Neural crest cell (in vitro differentiated cells): ENCODE measurements at regions not wholly inside any gene's neighbourhood (a gene's known extent, or its start where the extent isn't known, plus 50 kb on each side); places are given as distances from the start of the nearest gene placed in this dataset.
"Not testable (repeated sequence)": the region's sequence is repeated elsewhere in the genome, so short reads cannot be mapped to it uniquely, and the experiment has no call there.

ENCODE experiments used
- DNase-seq: peaks from one replicate; pipeline ENCODE4 v3.0.0; 2021; ENCODE audit warnings: low read depth, mixed read lengths, low spot score
- H3K27ac Mint-ChIP-seq: one replicate; pipeline ENCODE4 v1.8.0; 2021; ENCODE audit warnings: mild to moderate bottlenecking, mixed read lengths; ENCODE audit not compliant: unreplicated experiment
- H3K27me3 Mint-ChIP-seq: 2 replicates; pipeline ENCODE4 v1.8.0; 2021; ENCODE audit warnings: low read depth, mild to moderate bottlenecking, mixed read lengths
- H3K36me3 Mint-ChIP-seq: 2 replicates; pipeline ENCODE4 v1.8.0; 2021; ENCODE audit warnings: low read depth, mild to moderate bottlenecking, mixed read lengths
- H3K4me1 Mint-ChIP-seq: 2 replicates; pipeline ENCODE4 v1.8.0; 2021; ENCODE audit warnings: mixed read lengths
- H3K4me3 Mint-ChIP-seq: one replicate; pipeline ENCODE4 v1.8.0; 2021; ENCODE audit warnings: mild to moderate bottlenecking, mixed read lengths
- H3K9me3 Mint-ChIP-seq: 2 replicates; pipeline ENCODE4 v1.8.0; 2021; ENCODE audit warnings: mixed read lengths
- TF ChIP-seq, protein P1 (sequence below): fragments of 200-600 bp; sonication (generic); conservative IDR thresholded peaks from 2 replicates; pipeline ENCODE4 v1.5.0; 2021; ENCODE audit warnings: antibody characterized with exemption, mild to moderate bottlenecking

DNA sequence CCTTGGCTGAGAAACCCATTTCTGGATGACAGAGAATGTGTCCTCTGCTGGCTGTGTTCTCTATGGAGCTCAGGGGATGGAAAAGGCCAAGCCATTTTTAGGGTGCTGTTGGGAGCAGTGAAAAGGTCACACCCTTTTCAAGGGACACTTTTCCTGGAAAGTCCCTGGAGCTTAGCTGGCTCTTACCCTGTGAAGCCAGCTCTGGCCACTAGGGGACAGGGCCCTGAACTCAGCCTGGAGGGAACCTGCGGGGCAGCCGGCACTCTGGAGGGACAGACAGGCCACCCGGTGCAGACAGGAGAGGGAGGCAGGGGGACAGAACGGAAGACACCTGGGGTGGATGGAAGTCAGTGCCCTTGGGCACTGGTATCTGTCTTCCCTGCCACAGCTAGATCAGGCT, 95.3 kb upstream of the ZSCAN2 start:
- not testable (repeated sequence) for H3K27me3 Mint-ChIP-seq, DNase-seq, H3K4me1 Mint-ChIP-seq, H3K36me3 Mint-ChIP-seq, H3K9me3 Mint-ChIP-seq, H3K27ac Mint-ChIP-seq, H3K4me3 Mint-ChIP-seq
- TF ChIP-seq, protein P1, sequence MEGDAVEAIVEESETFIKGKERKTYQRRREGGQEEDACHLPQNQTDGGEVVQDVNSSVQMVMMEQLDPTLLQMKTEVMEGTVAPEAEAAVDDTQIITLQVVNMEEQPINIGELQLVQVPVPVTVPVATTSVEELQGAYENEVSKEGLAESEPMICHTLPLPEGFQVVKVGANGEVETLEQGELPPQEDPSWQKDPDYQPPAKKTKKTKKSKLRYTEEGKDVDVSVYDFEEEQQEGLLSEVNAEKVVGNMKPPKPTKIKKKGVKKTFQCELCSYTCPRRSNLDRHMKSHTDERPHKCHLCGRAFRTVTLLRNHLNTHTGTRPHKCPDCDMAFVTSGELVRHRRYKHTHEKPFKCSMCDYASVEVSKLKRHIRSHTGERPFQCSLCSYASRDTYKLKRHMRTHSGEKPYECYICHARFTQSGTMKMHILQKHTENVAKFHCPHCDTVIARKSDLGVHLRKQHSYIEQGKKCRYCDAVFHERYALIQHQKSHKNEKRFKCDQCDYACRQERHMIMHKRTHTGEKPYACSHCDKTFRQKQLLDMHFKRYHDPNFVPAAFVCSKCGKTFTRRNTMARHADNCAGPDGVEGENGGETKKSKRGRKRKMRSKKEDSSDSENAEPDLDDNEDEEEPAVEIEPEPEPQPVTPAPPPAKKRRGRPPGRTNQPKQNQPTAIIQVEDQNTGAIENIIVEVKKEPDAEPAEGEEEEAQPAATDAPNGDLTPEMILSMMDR = peak; percentile 40

DNA sequence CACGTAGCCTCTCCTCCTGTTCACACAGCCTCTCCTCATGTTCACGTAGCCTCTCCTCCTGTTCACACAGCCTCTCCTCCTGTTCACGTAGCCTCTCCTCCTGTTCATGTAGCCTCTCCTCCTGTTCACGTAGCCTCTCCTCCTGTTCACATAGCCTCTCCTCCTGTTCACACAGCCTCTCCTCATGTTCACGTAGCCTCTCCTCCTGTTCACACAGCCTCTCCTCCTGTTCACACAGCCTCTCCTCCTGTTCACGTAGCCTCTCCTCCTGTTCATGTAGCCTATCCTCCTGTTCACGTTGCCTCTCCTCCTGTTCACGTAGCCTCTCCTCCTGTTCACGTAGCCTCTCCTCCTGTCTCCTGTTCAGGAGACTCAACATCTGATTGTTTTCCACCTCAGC, 88.5 kb upstream of the ZSCAN2 start:
- H3K9me3 Mint-ChIP-seq, DNase-seq, H3K4me3 Mint-ChIP-seq, H3K27me3 Mint-ChIP-seq, H3K4me1 Mint-ChIP-seq, H3K36me3 Mint-ChIP-seq, H3K27ac Mint-ChIP-seq: not testable (repeated sequence)

DNA sequence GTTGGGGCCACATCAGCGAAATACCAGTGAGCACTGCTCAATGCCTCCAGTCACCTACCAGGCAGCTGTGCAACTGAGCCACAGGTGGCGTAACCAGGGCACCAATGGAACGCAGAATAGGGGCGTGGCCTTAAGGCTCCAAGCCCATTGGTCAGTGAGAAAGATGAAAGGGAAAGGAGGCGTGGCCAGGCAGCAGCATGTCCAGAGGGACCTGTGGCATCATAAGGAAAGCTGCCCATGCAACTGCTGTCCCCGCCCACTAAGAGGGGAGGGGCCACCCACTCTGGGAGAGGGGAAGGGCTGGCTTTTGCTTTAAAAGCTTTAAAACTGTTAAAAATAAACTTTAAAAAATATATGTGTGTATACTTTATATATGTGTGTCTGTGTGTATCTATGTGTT, 84.0 kb upstream of the ZSCAN2 start:
- peak; percentile 2 for DNase-seq
- H3K27me3 Mint-ChIP-seq, H3K27ac Mint-ChIP-seq, H3K36me3 Mint-ChIP-seq, H3K4me1 Mint-ChIP-seq, H3K4me3 Mint-ChIP-seq, H3K9me3 Mint-ChIP-seq: not testable (repeated sequence)

DNA sequence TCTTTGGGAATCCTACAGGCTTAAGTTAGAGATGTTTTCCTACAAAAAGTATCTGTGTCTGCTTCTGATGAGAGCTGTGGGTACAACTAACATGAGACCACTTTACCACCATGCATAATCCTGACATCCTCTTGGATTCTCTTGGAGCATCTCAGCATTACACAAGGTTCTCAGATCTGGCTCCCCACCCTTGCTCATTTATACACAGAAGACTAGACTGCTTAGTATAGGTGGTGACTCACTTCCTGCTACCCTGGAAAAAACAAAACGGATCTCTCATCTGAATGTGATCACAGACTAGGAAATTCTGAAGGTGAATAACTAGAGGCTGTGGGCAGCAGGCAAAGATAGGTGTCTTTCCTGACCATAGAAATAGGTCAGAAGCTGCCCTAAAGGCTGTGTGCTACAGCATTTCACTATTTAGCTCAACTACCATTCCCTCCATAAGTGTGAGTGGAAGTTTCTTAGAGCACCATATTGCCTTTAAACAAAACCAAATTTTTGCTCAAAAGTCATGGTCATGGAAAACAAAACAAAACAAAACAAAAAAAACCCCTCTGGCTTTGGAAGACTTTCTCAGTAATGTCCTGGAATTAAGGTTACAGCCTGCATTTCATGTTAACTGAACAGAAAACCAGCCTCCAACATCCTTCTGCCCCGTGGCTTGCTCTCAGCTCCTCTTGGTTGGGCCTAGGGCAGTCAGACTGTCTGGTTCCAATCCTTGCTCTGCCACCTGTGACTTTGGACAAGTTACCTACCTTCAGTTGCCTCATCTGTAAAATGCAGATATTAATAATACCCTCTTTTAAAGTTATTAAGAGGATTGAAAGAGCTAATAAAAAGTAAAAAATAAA, 75.1 kb upstream of the ZSCAN2 start:
- H3K4me3 Mint-ChIP-seq, DNase-seq, H3K9me3 Mint-ChIP-seq, H3K4me1 Mint-ChIP-seq, H3K27ac Mint-ChIP-seq, H3K36me3 Mint-ChIP-seq, H3K27me3 Mint-ChIP-seq: not testable (repeated sequence)

DNA sequence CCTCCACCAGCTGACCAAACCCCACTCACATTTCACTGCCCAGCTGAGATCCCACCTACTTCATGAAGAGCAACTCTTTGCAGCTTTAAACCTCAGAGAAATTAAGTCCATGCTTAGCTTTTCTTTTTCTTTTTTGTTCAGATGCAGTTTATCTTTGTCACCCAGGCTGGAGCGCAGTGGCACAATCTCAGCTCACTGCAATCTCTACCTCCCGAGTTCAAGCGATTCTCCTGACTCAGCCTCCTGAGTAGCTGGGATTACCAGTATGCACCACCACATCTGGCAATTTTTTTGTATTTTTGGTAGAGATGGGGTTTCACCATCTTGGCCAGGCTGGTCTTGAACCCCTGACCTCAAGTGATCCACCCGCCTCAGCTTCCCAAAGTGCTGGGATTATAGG, 70.1 kb upstream of the ZSCAN2 start:
- not testable (repeated sequence) for H3K36me3 Mint-ChIP-seq, H3K9me3 Mint-ChIP-seq, H3K4me1 Mint-ChIP-seq, H3K27ac Mint-ChIP-seq, H3K4me3 Mint-ChIP-seq, DNase-seq, H3K27me3 Mint-ChIP-seq

DNA sequence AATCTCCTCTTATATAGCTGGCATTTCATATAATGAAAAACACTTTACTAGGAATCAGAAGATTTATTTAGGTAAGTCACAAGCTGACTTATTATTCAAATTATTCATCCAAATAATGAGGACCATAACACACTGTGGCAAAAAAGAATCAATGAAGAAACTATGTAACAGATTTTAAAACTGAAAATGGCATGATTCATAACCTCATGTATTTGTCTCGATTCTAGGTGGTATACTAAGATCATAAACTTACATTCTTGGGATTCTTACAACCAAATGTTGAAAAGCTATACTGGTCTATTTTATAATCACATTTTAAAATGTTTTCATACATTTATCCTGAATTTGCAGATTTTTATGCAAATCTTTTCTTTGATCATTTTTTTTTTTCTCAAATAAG, 69.6 kb upstream of the ZSCAN2 start:
- H3K27ac Mint-ChIP-seq, H3K4me3 Mint-ChIP-seq, DNase-seq, H3K36me3 Mint-ChIP-seq, H3K27me3 Mint-ChIP-seq, H3K9me3 Mint-ChIP-seq, H3K4me1 Mint-ChIP-seq: not testable (repeated sequence)

DNA sequence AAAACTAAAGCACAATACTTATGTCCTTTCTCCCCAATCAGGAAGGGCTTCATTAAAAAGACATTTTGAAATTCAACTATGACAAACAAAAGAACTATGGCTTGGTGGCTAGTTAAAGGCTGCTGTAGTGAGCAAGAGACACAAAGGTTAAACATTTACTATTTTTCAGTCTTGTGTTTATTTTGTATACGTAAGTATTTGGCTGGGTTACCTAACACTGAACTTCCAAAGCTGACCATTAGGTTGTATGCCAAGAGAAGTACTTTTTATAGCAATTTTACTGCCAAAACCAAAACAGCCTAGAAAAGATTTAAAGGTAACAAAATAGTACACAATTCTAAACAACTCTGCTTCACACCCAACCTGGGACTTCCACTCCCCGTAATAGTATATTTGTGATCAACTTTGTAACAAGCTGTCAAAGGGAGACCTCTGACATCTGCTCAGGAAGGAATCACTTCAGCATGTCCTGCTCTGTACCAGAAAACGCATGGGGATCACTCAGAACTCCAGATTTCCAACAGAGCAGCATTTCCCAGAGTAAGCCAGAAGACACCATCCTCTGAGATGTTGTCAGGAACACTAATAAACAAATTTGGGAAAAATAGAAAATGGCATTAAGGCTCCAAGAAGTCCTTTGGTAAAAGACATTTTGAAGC, 69.0 kb upstream of the ZSCAN2 start:
- not testable (repeated sequence) for H3K9me3 Mint-ChIP-seq, H3K4me1 Mint-ChIP-seq, DNase-seq, H3K4me3 Mint-ChIP-seq, H3K27me3 Mint-ChIP-seq, H3K36me3 Mint-ChIP-seq, H3K27ac Mint-ChIP-seq

DNA sequence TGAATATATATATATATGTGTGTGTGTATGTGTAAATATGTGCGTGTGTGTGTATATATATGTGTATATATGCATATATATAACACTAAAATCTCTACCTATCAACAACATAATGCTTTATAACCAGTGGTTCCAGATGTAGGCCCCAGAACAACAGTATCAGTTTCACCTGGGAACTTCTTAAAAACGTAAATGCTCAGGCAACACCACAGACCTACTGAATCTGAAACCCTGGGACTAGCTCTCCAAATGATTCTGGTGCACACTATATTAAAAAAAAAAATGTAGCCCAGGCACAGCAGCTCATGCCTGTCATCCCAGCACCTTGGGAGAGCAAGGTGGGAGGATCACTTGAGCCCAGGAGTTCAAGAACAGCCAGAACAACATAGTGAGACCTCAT, 67.1 kb upstream of the ZSCAN2 start:
- not testable (repeated sequence) for H3K36me3 Mint-ChIP-seq, H3K4me3 Mint-ChIP-seq, H3K27me3 Mint-ChIP-seq, H3K4me1 Mint-ChIP-seq, DNase-seq, H3K9me3 Mint-ChIP-seq, H3K27ac Mint-ChIP-seq

DNA sequence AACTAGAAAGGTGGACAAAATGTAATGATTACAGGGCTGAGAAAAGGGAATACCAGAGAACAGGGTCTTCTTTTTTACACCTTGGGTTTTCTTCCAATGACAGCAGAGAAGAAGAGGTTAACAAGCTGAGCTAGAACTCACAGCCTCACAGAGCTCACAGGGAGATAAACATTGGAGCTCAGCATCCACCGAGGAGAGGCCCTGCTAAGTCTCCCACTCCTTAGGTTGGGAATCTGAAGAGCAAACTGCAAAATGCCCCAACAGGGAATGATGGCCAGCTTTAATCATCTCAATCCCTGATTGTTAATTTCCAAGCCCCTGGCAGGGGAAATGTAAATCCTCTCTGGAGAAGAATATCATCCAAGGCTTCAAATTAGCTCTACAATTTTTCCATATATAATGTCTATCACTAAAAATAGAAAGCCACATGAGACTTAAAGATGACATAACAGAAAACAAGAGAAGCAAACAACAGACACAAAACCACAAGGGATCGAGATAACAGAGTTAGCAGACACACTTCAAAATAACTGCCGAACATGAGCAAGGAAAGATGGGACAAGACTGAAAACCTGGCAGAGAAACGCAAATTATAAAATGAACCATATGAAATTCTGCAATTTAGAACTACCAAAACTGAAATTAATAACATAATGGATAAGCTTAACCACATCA, 66.1 kb upstream of the ZSCAN2 start:
- not testable (repeated sequence) for H3K27ac Mint-ChIP-seq, H3K4me3 Mint-ChIP-seq, H3K27me3 Mint-ChIP-seq, H3K4me1 Mint-ChIP-seq, DNase-seq, H3K9me3 Mint-ChIP-seq, H3K36me3 Mint-ChIP-seq

DNA sequence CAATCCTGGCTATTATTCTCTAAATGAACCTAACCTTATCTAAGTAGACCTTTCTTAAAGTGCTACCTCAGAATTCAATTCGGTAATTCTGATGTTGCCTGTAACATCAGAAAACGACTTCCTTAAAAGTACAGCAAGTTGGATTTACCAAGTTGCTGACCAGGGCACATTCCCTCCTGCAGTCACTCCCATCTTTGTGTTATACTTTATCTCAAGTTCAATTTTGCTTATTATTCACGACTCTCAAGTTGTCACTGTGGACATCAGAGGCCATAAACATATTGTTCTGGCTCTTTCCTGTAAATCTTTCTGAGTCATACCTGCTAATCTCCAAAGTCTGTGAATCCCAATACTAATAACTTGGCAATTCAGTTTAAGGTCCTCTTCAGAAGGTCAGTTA, 64.6 kb upstream of the ZSCAN2 start:
- H3K4me1 Mint-ChIP-seq, H3K36me3 Mint-ChIP-seq: not testable (repeated sequence)

DNA sequence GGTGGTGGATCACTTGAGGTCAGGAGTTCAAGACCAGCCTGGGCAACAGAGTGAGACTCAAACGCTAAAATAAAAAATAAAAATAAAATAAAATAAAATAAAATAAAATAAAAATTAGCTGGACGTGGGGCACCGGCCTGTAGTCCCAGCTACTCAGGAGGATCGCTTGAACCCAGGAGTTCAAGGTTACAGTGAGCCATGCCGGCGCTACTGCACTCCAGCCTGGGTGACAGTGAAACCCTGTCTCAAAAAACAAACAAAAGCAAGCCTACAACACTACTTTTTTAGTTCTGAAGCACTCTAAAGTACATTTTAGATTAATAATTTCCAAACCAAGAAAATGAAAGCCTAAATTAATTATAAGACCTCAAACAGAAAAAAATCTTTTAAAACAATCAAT, 56.2 kb upstream of the ZSCAN2 start:
- not testable (repeated sequence) for H3K27ac Mint-ChIP-seq, H3K4me3 Mint-ChIP-seq, DNase-seq, H3K9me3 Mint-ChIP-seq, H3K27me3 Mint-ChIP-seq, H3K36me3 Mint-ChIP-seq, H3K4me1 Mint-ChIP-seq

More for the DNA sequence above, 64.6 kb upstream of the ZSCAN2 start:
- H3K27me3 Mint-ChIP-seq, H3K9me3 Mint-ChIP-seq, DNase-seq, H3K27ac Mint-ChIP-seq, H3K4me3 Mint-ChIP-seq: not testable (repeated sequence)

DNA sequence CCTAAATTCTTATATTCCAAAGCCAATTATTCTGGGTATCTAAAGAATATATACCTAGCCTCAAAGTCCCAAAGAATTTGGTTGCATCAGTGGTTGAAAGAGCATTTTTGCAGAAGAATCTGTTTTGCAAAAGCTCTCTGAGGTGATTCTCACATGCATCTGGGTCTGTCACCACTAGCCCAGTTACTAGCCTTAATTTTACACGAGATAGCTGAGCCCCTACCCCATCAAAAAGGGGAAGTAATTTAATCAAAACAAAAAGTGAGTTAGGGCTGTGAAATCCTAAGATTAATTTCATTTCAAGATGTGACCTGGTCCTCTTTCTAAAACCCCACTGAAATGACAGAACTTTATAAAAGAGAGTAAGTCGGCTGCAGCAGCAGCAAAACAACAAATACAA, 53.7 kb upstream of the ZSCAN2 start:
- H3K9me3 Mint-ChIP-seq, H3K4me3 Mint-ChIP-seq, H3K27me3 Mint-ChIP-seq, H3K36me3 Mint-ChIP-seq, H3K4me1 Mint-ChIP-seq, DNase-seq, H3K27ac Mint-ChIP-seq: not testable (repeated sequence)

DNA sequence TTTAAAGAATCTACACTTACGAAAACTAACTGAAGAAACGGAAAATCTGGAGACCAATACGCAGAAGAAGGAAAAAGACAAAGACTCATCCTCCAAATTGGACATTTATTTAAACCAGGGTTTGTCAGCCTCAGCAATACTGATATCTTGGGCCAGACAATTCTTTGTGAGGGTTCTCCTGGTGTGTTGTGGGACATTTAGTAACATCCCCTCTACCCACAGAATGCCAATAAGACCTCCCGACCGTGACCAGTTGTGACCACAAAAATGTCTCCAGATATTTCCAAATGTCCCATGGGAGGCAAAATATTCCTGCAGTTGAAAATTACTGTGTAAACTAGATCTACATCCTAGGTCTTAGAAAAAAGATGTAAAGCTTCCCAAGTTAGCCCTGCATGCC, 50.3 kb upstream of the ZSCAN2 start:
- not testable (repeated sequence) for H3K4me3 Mint-ChIP-seq, H3K4me1 Mint-ChIP-seq, DNase-seq, H3K27me3 Mint-ChIP-seq, H3K9me3 Mint-ChIP-seq, H3K36me3 Mint-ChIP-seq, H3K27ac Mint-ChIP-seq
